ENCODE measurements at regions not wholly inside any gene's neighbourhood (a gene's known extent, or its start where the extent isn't known, plus 50 kb on each side); places are given as distances from the start of the nearest gene placed in this dataset.
"Not testable (repeated sequence)": the region's sequence is repeated elsewhere in the genome, so short reads cannot be mapped to it uniquely, and the experiment has no call there.

- no peak for DNase-seq (ENCODE audit: low spot score)
These were observed 147.2 kb upstream of the KLHL1 start for GRCh38 chr13:70255406-70255991.

DNA sequence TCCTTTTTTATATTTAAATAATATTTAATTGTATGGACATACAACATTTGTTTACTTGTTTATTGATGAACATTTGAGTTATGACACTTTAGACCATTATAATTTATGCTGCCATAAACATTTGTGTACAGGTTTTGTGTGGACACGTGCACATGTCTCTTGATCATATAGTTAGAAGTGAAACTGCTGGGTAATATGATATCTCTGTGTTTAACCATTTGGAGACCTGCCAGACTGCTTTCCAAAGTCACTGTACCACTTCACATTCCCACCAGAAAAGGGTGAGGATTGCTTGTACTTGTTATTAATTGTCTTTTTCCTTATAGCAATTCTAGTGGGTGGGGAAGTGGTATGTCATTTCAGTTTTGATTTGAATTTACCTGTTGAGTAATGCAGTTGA is 145.6 kb upstream of the KLHL1 start:
- DNase-seq (ENCODE audit: low spot score), result no peak

DNA sequence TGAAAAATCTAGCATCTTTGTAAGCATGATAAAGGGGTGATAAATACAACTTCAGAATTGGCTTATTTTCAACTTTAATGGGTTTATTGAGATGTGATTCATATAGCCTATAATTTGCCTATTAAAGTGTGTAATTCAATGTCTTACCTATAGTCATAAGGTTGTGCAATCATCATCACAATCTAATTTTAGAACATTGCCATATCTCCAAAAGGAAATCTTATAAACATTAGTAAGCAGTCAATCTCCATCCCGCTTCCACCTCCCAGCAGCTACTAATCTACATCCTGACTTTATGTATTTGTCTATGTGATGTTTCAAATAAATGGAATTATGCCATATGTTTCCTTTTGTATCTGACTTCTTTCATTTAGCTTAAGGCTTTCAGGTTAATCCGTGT is 145.2 kb upstream of the KLHL1 start:
- DNase-seq (ENCODE audit: low spot score), result no peak

DNA sequence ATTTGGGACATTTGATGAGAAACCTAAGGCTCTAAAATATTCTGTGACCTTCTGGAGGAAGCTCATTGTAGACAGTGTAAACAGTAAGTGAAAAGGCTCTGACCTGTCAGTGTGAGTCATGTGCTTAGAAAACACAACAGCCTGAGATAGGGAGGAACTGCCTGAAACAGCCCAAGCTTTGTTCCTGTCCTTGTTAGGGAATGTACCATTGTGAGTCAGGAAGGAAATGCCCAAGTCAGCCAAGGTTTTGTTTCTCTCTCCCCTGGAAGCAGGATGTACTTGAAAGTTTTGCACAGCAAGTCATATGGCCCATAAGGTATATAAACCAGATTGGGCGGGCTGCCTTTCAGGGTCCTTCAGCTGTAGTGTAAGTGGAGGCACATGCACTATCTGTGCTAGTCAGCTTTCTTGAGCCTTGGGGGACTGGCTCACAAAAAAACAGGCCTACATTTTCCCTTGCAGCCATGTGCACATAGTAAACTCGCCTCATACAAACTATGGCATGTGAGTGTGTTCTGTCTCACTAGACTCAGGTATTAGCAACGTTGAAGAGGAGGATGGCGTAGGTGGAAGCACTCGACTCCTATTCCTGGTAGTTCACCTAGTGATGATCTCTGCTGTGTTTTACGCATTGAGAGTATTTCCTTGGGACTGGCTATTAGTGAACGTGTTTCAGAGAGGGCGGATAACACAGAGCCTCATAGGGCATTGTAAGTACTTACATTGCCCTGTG is 141.2 kb upstream of the KLHL1 start:
- DNase-seq (ENCODE audit: low spot score), result peak; percentile 85

DNA sequence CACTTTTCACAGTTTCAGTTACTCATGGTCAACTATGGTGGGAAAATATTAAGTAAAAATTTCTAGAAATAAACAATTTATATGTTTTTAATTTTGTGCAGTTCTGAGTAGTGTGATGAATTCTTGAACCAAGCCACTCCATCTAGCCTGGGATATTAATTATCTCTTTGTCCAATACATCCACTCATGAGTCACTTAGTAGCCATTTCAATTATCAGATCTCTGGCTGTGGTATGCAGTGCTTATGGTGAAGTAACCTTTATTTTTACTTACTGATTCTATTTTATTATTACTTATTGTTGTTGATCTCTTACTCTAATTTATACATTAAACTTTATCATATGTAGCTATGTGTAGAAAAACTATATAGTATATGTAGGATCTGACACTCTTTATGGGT is 128.9 kb upstream of the KLHL1 start:
- DNase-seq (ENCODE audit: low spot score), result no peak

- no peak for DNase-seq (ENCODE audit: low spot score)
These were observed 127.3 kb upstream of the KLHL1 start for GRCh38 chr13:70235565-70235964.

- DNase-seq (ENCODE audit: low spot score), result no peak
These were observed 115.7 kb upstream of the KLHL1 start for GRCh38 chr13:70223911-70224310.

DNA sequence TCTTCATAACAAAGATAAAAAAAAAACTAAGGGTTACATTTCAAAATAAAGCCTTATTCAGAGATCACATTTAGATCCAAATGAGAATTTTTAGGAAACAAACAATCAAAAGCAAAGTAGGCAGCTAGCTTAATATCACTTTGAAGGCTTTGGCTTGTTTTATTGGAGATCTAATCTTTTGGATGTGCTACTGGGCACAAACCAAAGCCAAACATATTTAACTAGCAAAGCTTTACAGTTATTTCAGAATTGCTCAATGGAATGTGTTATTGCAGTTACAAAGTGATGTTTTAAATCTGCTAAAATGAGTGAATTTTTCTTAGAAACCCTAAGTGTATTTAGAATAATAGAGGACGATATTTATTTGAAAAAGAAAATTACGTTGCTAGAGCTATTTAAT is 114.7 kb upstream of the KLHL1 start:
- no peak for DNase-seq (ENCODE audit: low spot score)

DNA sequence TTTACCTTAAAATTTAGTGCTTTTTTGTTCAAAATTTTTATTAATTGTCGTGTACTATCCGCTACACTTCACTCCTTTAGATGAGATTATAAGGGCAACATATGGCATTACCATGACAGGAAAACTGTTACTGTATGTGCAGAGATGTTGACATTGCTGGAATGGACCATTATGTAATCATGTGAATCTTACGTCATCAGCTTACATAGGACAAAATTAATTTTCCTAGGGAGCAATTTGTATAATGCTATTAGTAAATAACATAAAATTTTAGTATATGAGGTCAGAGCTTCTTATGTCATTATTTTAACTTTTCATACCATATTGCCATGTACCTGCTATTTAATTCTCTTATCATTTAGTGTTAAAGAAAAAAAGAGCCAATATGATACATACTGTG is 110.4 kb upstream of the KLHL1 start:
- no peak for DNase-seq (ENCODE audit: low spot score)

GRCh38 chr13:70208968-70209367 is 100.7 kb upstream of the KLHL1 start:
- DNase-seq (ENCODE audit: low spot score), result not testable (repeated sequence)

DNA sequence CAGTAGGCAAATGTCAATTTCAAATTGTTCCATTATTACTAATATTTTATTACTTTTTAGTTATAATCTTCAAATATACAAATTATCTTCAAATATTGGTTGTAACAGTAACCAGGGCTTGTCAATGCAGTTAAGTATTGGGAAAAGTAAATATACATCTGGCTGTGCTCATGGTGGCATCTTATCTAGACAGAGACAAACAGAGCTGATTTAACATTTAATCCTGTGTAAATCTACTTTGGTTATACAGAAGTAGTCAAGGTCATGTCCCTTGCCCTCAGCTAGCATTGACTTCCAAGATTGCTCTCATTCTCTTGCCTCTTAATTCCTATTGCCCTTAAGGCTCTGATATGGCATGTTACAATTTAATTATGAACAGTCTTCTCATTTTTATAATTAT is 98.4 kb upstream of the KLHL1 start:
- DNase-seq (ENCODE audit: low spot score), result no peak

- DNase-seq (ENCODE audit: low spot score), result peak; percentile 25
These were observed 95.5 kb upstream of the KLHL1 start for GRCh38 chr13:70203661-70204229.

- DNase-seq (ENCODE audit: low spot score), result no peak
These were observed 82.8 kb upstream of the KLHL1 start for GRCh38 chr13:70191034-70191433.

DNA sequence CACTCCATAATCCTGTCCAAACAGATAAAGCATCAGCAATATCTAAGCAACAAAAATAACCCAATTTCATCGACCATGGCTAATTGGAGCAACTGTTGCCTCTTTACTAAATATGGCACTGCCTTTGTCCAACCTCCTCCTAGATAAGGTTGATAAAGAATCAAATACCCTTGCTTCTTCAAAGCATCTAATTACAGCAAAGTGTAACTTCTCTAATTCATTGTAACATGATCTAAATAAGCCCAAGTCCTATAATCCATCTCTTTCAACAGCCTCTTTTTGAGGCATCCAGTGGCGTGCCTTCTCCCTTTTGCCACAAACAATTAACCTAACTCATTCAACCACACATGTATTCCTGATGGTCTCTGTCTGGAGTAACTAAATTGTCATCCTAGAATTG is 81.7 kb upstream of the KLHL1 start:
- no peak for DNase-seq (ENCODE audit: low spot score)

DNA sequence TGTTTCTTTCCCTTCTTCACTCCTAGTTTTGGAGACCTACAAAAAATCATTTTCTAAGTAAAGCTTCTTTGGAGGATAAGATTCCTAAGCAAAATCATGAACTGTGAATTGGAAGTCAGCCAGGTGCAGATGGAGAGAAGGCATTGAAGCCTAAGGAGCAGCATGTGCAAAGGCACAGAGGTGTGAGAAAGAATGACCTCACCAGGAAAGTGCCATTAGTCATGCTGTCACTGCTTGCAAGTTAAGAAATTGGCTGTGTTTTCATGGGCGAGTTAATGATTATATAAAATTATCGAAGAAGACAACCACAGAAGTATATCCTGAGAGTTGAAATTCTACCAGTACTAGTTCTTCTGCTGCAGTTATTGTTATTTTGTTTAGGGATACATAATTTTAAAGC is 80.3 kb upstream of the KLHL1 start:
- DNase-seq (ENCODE audit: low spot score), result peak; percentile 22

DNA sequence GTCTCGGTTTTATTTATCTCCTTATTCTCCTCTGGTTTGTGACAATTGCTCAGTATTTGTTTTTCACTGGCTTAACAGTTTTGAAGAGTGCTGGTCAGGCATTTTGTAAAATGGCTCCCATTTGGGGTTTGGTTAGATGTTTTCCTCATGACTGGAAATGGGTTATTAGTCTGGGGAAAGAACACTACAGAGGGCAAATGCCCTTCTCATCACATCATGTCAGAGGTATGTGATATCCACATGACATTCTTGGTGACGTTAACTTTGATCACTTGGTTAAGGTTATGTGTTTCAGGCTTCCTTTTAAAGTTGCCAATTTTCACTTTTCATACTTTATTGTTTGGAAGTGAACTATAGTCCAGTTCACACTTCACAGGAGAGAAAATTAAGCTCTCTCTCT is 74.8 kb upstream of the KLHL1 start:
- DNase-seq (ENCODE audit: low spot score), result peak; percentile 26

Measured in RKO (cell line).